Stimulated activated effector memory CD8-positive, alpha-beta T cell treated with anti-CD3 and anti-CD28 coated beads, Interleukin-12 subunit alpha, Interleukin-12 subunit beta, amount 100 ng/mL, for 72 hours (primary cell): ENCODE measurements at regions not wholly inside any gene's neighbourhood (a gene's known extent, or its start where the extent isn't known, plus 50 kb on each side); places are given as distances from the start of the nearest gene placed in this dataset.
A peak's percentile ranks its signal among the peaks of the same experiment; 100 is the strongest.

Experiments
- ATAC-seq: fragments of 150-1000 bp; cut with Tn5 transposase; 2 replicates; pipeline ENCODE4 v1.10.0; 2021
- DNase-seq, 2 donors: peaks; one replicate each; pipeline ENCODE4 v3.0.0; 2021 to 2022; ENCODE audit warnings: low spot score in 2 of 2
- H3K27ac Mint-ChIP-seq: one replicate; pipeline ENCODE4 v1.8.0; 2022; ENCODE audit warnings: mild to moderate bottlenecking, mixed read lengths
- H3K36me3 Mint-ChIP-seq: one replicate; pipeline ENCODE4 v1.8.0; 2022; ENCODE audit warnings: mild to moderate bottlenecking, mixed read lengths
- H3K4me1 Mint-ChIP-seq: one replicate; pipeline ENCODE4 v1.8.0; 2022; ENCODE audit warnings: mixed read lengths
- H3K4me3 Mint-ChIP-seq: one replicate; pipeline ENCODE4 v1.8.0; 2022; ENCODE audit warnings: mild to moderate bottlenecking, mixed read lengths
- H3K9me3 Mint-ChIP-seq: one replicate; pipeline ENCODE4 v1.8.0; 2022; ENCODE audit warnings: mixed read lengths

DNA sequence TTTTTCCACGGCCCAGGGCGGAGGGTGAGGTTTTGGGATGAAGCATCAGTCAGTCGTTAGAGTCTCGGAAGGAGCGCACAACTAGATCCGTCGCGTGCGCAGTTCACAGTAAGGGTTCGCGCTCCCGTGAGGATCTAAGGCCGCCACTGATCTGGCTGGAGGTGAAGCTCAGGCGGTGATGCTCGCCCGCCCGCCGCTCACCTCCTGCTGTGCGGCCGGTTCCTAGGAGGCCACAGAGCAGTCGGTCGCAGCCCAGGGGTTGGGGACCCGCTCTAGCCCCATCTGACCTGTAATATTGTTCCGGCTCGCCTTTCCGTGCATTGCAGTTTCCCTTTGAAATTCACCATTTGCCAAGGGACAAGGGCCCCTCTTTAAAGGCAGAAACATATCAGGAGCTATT is 244.7 kb downstream of the TFAP2C start:
- ATAC-seq: no peak
- no peak for DNase-seq
- no peaks in the 10 kb centered on the region for H3K36me3 Mint-ChIP-seq
- H3K4me1 Mint-ChIP-seq: no peaks in the 10 kb centered on the region
- H3K9me3 Mint-ChIP-seq: no peaks in the 10 kb centered on the region
- no peak overlapping the region for H3K4me3 Mint-ChIP-seq
- H3K27ac Mint-ChIP-seq: no peak overlapping the region

DNA sequence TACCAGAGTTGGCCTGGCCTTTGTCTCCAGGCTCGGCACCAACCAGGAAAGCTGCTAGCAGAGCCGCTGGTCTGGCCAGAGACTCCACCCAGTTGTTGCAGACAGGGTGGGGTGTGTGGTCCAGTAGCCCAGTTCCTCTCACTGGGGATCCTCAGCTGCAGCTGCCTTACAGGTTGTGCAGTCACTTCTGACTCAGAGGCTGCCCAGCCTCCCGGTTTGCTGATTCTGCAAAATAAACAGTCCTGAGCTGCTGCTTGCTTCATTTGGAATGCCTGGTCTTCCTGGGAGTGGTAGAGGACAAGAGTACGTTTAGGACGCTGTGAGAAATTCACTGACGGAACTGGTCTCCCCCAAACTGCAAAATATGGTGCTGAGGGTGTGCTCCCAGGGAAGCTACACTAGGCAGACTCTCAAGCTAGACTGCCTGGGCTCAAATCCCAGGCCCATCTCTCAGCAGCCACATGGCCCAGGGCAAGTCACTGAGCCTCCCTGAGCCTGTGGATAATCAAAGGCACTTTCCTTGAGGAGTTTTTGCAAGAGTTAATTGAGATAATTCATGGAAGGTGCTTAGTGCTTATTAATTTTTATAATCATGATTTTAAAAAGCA is 246.1 kb downstream of the TFAP2C start:
- Mint-ChIP-seq H3K4me3 (no peak overlapping the region), H3K9me3 (no peaks in the 10 kb centered on the region), H3K36me3 (no peaks in the 10 kb centered on the region), H3K4me1 (no peaks in the 10 kb centered on the region), H3K27ac (no peak overlapping the region)
- DNase-seq: no peak
- peak; percentile 6 for ATAC-seq

DNA sequence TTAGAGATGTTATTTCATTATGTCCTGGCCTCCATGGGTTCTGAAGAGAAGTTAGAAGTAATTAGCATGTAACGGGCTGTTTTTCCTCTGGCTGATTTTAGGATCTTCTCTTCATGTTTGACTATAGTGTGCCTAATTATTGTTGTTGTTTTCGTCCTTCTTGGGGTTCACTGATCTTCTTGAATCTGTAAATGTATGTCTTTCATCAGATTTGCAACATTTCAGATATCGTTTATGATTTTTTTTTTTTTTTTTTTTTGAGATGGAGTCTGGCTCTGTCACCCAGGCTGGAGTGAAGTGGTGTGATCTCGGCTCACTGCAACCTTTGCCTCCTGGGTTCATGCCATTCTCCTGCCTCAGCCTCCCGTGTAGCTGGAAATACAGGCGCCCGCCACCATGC is 246.7 kb downstream of the TFAP2C start:
- H3K27ac Mint-ChIP-seq: no peak overlapping the region

DNA sequence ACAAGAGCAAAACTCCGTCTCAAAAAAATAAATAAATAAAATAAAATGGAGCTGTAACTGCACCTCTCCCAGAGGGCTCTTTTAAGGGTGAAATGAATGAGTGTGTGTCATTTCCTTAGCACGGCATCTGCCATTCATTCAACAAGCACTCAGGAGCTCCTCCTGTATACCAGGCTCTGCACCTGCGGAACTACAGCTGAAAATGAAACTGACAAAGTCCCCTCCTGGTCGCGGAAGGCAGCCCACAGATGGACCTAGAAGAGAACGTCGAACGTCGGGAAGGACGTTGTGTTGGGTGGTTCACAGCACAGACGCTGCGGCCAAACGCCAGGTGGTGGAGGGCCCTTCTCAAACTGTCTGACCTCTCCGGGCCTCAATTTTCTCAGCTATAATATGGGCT is 256.4 kb downstream of the TFAP2C start:
- Mint-ChIP-seq H3K36me3 (no peaks in the 10 kb centered on the region), H3K4me1 (no peaks in the 10 kb centered on the region), H3K4me3 (no peak overlapping the region), H3K27ac (no peak overlapping the region), H3K9me3 (no peaks in the 10 kb centered on the region)
- DNase-seq: no peak
- no peak for ATAC-seq

More for the DNA sequence above, 246.7 kb downstream of the TFAP2C start:
- H3K4me3 Mint-ChIP-seq: no peak overlapping the region
- no peaks in the 10 kb centered on the region for H3K9me3 Mint-ChIP-seq
- ATAC-seq: no peak
- DNase-seq: no peak
- no peaks in the 10 kb centered on the region for H3K36me3 Mint-ChIP-seq
- no peaks in the 10 kb centered on the region for H3K4me1 Mint-ChIP-seq

DNA sequence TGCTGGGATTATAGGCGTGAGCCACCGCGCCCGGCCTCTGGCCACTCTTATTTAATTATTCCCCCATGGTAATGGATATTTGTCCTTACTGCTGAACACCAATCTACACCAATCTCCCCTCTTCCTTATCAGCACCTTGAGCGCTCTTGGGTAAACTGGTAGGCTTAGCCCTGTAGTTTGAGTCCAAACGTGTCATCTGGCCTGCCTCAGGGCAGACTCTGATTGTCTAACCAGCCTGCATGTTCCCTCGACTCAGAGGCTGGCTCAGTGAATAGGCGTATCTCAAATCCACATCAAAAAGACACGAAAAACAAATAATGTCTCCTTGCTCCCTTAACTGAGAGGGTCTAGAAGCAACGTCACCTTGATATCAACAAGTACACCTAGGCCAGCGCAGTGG is 260.9 kb downstream of the TFAP2C start:
- Mint-ChIP-seq H3K9me3 (no peaks in the 10 kb centered on the region), H3K4me1 (no peaks in the 10 kb centered on the region), H3K27ac (no peak overlapping the region), H3K36me3 (no peaks in the 10 kb centered on the region), H3K4me3 (no peak overlapping the region)
- ATAC-seq: no peak
- no peak for DNase-seq

DNA sequence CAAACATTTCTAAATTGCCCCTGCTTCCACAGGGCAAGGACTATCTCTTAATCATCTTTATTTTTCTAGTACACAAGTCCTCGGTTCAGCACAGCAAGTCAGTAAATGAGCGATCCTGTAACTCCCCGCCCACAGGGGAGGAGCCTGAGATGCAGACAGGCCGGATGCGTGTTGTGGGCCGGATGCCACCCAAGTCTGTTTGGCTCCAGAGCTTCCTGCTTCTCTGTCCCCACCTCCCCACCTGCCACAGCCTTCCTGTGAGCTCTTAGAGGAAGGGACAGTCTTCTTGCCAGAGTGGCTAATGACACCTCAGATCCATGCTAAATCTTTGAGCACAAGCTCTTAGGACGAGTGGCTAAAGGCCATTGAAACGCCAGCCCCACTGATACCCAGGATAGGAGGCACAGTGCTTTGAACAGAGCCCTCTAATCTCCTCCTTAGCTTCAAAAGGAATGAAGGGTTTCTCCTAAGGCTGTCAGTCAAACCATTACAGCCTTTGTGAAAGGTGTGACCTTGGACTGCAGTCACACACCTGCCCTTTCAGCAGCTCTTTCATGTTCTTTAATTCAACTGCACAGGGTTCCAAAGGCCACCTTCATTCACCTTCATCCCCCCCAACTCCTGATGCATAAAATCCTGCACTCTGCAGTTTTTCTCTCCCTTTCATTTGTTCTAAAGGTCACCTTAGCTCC is 264.3 kb downstream of the TFAP2C start:
- Mint-ChIP-seq H3K36me3 (no peaks in the 10 kb centered on the region), H3K4me3 (no peak overlapping the region), H3K27ac (no peak overlapping the region), H3K9me3 (no peaks in the 10 kb centered on the region), H3K4me1 (no peaks in the 10 kb centered on the region)
- DNase-seq: no peak
- no peak for ATAC-seq

DNA sequence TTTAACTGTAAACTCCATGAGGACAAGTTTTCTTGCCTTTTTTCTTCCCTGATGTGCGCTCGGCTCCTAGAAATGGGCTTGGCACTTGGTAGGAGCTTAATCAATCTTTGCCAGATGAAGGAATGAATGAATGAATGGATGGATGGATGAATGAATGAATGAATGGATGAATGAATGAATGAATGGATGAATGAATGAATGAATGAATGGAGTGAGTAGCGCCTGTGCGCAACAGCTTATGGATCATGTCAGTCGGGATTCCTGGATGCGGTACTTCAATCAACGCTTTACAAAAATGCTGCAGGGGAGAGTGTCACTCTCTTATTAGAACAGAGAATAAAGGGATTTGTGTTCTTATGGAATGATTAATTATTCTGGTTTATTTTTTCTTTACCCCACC is 267.3 kb downstream of the TFAP2C start:
- Mint-ChIP-seq H3K4me3 (no peak overlapping the region), H3K27ac (no peak overlapping the region), H3K4me1 (no peaks in the 10 kb centered on the region), H3K9me3 (peaks cover 5% of the 10 kb centered on the region), H3K36me3 (no peaks in the 10 kb centered on the region)
- DNase-seq (no peak), ATAC-seq (no peak)

DNA sequence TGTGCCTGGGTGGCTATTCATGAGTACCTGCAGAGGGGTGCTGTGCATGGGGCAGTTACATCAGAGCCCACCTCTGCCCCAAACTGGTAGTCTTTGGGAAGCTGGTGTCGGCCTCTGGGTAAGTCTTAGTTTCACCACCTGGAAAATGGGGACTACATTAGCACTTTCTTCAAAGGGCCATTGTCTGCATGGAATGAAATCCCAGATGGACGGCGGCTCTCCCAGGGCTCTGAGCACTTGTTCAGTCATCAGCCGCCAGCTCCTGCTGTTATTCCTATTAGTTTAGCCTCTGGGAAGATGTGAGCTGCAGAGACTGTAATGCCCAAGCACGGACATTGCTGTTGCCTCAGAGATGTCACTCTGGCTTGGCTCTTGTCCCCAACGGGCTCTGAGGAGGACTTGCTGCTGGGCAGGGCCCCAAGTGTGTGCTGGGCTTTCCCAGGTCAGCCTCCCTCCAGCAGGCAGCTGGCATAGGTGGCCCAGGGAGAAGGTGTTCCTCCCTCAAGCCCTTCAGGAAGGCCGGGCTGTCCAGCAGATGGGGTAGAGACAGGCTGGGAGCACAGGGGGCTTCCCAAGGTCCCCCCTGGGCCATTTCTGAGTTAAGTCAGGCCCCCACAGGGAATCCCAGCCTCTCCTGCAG is 268.3 kb downstream of the TFAP2C start:
- no peak for ATAC-seq
- Mint-ChIP-seq H3K27ac (no peak overlapping the region), H3K9me3 (peaks cover 5% of the 10 kb centered on the region)

DNA sequence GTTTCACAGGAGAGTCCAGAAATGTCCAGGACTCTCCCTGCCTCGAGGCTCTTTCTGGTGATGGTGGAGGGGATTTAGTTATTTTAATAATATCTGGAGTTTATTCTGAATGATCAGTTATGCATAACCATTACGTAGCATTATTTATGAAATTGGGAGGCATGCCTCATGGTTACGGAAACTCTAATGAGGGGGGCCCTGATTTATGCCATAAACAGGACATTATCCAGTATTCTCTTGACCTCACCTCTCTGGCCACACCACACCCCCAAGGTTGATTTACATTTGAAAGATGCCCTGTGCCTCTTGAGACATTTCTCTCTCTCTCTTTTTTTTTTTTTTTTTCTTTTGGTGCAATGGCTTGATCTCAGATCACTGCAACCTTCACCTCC is 268.8 kb downstream of the TFAP2C start:
- Mint-ChIP-seq H3K4me1 (no peaks in the 10 kb centered on the region), H3K4me3 (no peak overlapping the region), H3K9me3 (peaks cover 5% of the 10 kb centered on the region), H3K36me3 (no peaks in the 10 kb centered on the region), H3K27ac (no peak overlapping the region)
- no peak for DNase-seq
- ATAC-seq: no peak

More for the DNA sequence above, 268.3 kb downstream of the TFAP2C start:
- H3K36me3 Mint-ChIP-seq: no peaks in the 10 kb centered on the region
- no peaks in the 10 kb centered on the region for H3K4me1 Mint-ChIP-seq
- no peak overlapping the region for H3K4me3 Mint-ChIP-seq
- DNase-seq: no peak

DNA sequence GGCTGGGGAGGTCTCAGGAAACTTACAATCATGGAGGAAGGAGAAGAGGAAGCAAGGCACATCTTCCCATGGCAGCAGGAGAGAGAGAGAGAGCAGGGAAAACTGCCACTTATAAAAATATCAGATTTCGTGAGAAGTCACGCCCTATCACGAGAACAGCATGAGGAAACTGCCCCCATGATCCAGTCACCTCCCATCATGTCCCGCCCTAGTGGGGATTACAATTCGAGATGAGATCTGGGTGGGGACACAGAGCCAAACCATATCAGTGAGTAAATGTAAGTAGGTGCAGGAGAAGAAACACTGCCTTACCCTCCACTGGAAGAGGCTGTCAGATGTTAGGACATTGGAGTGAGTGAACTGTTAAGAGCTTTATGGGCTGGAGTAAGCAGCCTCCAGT is 270.4 kb downstream of the TFAP2C start:
- Mint-ChIP-seq H3K4me1 (no peaks in the 10 kb centered on the region), H3K36me3 (no peaks in the 10 kb centered on the region), H3K9me3 (peaks cover 5% of the 10 kb centered on the region), H3K27ac (no peak overlapping the region), H3K4me3 (no peak overlapping the region)
- DNase-seq (no peak), ATAC-seq (no peak)

DNA sequence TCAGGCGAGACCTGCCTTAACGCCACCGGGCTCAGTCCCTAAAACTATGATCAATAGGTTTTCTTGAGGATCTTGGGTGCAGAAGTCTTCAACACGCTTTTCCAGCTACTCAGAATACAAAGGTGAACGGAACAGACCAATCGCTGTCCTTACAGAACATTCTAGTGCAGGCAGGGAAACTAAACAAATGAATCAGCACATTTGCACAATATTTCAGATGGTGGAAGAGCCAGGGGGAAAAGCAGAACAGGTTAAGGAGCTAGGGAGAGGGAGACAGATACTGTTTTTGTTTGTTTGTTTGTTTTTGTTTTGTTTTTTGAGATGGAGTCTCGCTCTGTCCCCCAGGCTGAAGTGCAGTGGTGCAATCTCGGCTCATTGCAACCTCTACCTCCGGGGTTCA is 271.1 kb downstream of the TFAP2C start:
- Mint-ChIP-seq H3K4me1 (no peaks in the 10 kb centered on the region), H3K27ac (no peak overlapping the region), H3K4me3 (no peak overlapping the region), H3K36me3 (no peaks in the 10 kb centered on the region), H3K9me3 (peaks cover 5% of the 10 kb centered on the region)
- DNase-seq (no peak), ATAC-seq (no peak)

DNA sequence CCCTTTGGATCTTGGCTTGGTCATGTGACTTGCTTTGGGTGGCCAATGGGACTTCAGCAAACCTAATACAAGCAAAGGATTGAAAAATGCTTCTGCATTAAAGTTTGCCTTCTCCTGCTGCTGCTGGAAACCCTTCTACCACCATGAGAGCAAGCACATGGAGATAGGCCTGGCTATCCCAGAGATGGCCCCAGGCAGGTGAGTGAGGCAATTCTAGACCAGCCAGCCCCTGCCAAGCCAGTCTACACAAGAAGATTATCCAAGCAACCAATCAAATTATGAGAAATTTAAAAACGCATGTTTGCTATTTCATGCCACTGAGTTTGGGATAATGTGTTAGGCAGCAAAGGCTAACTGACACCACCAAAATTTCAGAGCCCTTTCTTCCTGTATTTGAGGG is 274.3 kb downstream of the TFAP2C start:
- no peaks in the 10 kb centered on the region for H3K4me1 Mint-ChIP-seq
- H3K4me3 Mint-ChIP-seq: no peak overlapping the region
- no peak for DNase-seq
- no peaks in the 10 kb centered on the region for H3K36me3 Mint-ChIP-seq
- H3K9me3 Mint-ChIP-seq: peaks cover 5% of the 10 kb centered on the region
- no peak overlapping the region for H3K27ac Mint-ChIP-seq
- ATAC-seq: no peak

DNA sequence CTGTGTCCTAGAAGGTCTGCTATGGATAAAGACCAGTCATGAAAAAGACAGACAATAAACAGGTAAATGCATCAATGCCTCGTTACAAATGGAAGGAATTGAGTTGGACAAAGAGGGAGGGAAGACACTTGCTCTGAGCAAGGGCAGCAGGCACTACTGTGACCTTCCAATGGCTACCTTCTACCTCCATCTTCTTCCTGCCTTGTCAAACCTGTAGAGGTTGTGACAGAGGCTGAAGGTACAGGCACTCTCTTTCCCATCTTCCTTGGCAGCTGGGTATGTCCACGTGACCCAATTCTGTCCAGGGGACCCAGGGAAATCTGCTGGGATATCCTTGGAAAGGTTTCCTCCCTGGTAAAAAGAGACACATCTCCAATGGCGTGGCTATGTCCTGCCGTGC is 274.8 kb downstream of the TFAP2C start:
- no peak for ATAC-seq
- no peak overlapping the region for H3K4me3 Mint-ChIP-seq
- H3K4me1 Mint-ChIP-seq: no peaks in the 10 kb centered on the region

DNA sequence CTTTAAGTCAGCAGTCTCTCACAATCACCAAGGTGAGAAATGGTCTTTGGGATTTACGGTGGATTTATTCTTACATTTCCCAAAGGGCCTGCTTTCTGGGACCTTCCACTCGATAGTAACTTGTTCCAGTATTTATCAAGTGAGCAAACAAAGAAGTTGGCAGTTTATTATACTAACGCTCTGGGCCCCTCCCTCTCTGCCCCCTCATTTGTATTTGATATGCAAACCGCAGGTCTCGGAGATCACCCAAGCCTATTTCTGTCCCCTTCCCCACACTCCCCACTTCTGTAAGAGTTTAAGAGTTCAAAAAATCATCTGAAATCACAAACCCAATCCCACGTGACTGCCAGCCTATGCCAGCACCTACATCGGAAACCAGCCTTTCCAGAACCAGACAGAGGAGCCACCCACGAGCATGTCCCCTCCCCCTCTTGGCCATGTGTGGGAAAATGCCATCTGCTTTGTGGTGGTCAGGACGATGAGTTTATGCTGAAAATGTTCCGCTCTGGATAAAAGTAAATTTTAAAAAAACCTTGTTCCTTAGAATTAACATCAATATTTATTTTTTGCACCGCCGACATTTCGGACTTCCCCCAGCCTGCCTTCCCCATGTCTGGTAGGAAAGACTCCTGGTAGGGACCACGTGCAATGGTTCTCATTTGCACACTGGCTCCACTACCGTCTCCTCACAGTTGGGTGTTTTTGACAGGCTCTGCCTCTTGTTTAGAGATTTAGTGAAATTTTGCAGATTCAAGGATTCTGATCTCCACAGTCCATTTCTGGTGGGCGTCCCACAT is 281.0 kb downstream of the TFAP2C start:
- Mint-ChIP-seq H3K4me3 (no peak overlapping the region), H3K4me1 (no peaks in the 10 kb centered on the region), H3K36me3 (no peaks in the 10 kb centered on the region), H3K27ac (no peak overlapping the region), H3K9me3 (peaks cover 2% of the 10 kb centered on the region)
- ATAC-seq (no peak), DNase-seq (no peak)

More for the DNA sequence above, 274.8 kb downstream of the TFAP2C start:
- Mint-ChIP-seq H3K36me3 (no peaks in the 10 kb centered on the region), H3K9me3 (peaks cover 5% of the 10 kb centered on the region), H3K27ac (no peak overlapping the region)
- DNase-seq: no peak

DNA sequence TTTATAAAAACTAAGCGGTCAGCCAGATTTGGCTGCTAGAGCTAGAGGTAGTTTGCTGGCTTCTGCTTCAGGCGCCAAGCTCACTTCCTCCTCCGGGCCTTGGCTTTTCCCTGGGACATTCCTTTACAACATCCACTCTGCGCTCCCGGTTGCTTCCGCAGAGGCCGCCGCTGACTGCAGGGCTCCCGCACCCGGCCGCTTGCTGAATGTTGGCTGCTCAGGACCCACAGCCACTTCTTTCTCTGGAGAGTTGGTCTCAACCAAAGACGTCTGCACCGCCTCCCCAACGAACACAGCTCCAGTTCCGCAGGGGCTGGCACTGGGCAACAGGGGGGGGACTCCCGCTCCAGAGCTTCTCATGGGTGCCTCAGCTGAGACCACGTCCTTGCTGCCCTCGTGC is 282.8 kb downstream of the TFAP2C start:
- ATAC-seq: no peak
- Mint-ChIP-seq H3K4me3 (no peak overlapping the region), H3K27ac (no peak overlapping the region), H3K4me1 (no peaks in the 10 kb centered on the region), H3K36me3 (no peaks in the 10 kb centered on the region), H3K9me3 (peaks cover 2% of the 10 kb centered on the region)
- DNase-seq: no peak
